SK-N-SH treated with all-trans-retinoic acid at 6 μM for 48 hours (cell line): ENCODE measurements at regions not wholly inside any gene's neighbourhood (a gene's known extent, or its start where the extent isn't known, plus 50 kb on each side); places are given as distances from the start of the nearest gene placed in this dataset.

Source experiments
- ATAC-seq: fragments of 200-7000 bp; cut with Tn5 transposase; 3 replicates; pipeline ENCODE4 v1.9.1; 2020; ENCODE audit warnings: mild to moderate bottlenecking, moderate library complexity
- BACH2 ChIP-seq: fragments of 250-450 bp; sonication (Bioruptor Pico); IDR thresholded peaks from 2 replicates; pipeline ENCODE4 v1.9.0; 2021; ENCODE audit warnings: mild to moderate bottlenecking, borderline replicate concordance
- CSDC2 ChIP-seq: fragments of 250-450 bp; sonication (Bioruptor Pico); IDR thresholded peaks from 2 replicates; pipeline ENCODE4 v1.5.0; 2020; ENCODE audit warnings: mild to moderate bottlenecking, moderate library complexity
- ESRRG ChIP-seq: fragments of 250-450 bp; sonication (Bioruptor Pico); IDR thresholded peaks from 2 replicates; pipeline ENCODE4 v1.6.1; 2021; ENCODE audit warnings: mild to moderate bottlenecking
- ISL1 ChIP-seq: fragments of 250-450 bp; sonication (Bioruptor Pico); IDR thresholded peaks from 2 replicates; pipeline ENCODE4 v2.1.2; 2022; ENCODE audit warnings: mild to moderate bottlenecking, moderate library complexity
- PPARA ChIP-seq: fragments of 250-450 bp; sonication (Bioruptor Pico); IDR thresholded peaks from 2 replicates; pipeline ENCODE4 v1.5.0; 2020; ENCODE audit warnings: mild to moderate bottlenecking, borderline replicate concordance
- RARB ChIP-seq: fragments of 250-450 bp; sonication (Bioruptor Pico); IDR thresholded peaks from 2 replicates; pipeline ENCODE4 v1.8.0; 2021; ENCODE audit warnings: mild to moderate bottlenecking, moderate library complexity
- SNAI2 ChIP-seq: fragments of 250-450 bp; sonication (Bioruptor Pico); IDR thresholded peaks from 2 replicates; pipeline ENCODE4 v1.5.0; 2020; ENCODE audit warnings: mild to moderate bottlenecking, moderate library complexity
- TCF4 ChIP-seq: fragments of 250-450 bp; sonication (Bioruptor Pico); IDR thresholded peaks from 2 replicates; pipeline ENCODE4 v1.8.0; 2021; ENCODE audit warnings: mild to moderate bottlenecking, moderate library complexity, borderline replicate concordance
- TOX ChIP-seq: fragments of 250-450 bp; sonication (Bioruptor Pico); IDR thresholded peaks from 2 replicates; pipeline ENCODE4 v1.8.0; 2021; ENCODE audit warnings: mild to moderate bottlenecking, moderate library complexity, borderline replicate concordance
- ZC3H10 ChIP-seq: fragments of 250-450 bp; sonication (Bioruptor Pico); IDR thresholded peaks from 2 replicates; pipeline ENCODE4 v1.5.1; 2021; ENCODE audit warnings: mild to moderate bottlenecking, moderate library complexity
- ZFP3 ChIP-seq: fragments of 250-450 bp; sonication (Bioruptor Pico); IDR thresholded peaks from 2 replicates; pipeline ENCODE4 v1.5.0; 2020; ENCODE audit warnings: mild to moderate bottlenecking, moderate library complexity
- ZFP30 ChIP-seq: fragments of 450-650 bp; formaldehyde crosslinking; IDR thresholded peaks from 2 replicates; pipeline ENCODE4 v1.5.0; 2022; ENCODE audit warnings: mild to moderate bottlenecking, moderate library complexity
- ZNF565 ChIP-seq: fragments of 450-650 bp; formaldehyde crosslinking; conservative IDR thresholded peaks from 2 replicates; pipeline ENCODE4 v1.5.0; 2020; ENCODE audit warnings: low read depth, mild to moderate bottlenecking, moderate library complexity
- ZNF70 ChIP-seq: fragments of 450-650 bp; formaldehyde crosslinking; IDR thresholded peaks from 2 replicates; pipeline ENCODE4 v1.5.0; 2020; ENCODE audit warnings: mild to moderate bottlenecking, moderate library complexity
- ZNF8 ChIP-seq: fragments of 450-650 bp; formaldehyde crosslinking; IDR thresholded peaks from 2 replicates; pipeline ENCODE4 v1.5.0; 2020; ENCODE audit warnings: mild to moderate bottlenecking, moderate library complexity
- TF ChIP-seq, protein P1 (sequence below): fragments of 250-450 bp; sonication (Bioruptor Pico); IDR thresholded peaks from 2 replicates; pipeline ENCODE4 v1.5.1; 2020; ENCODE audit warnings: low read depth, mild to moderate bottlenecking, moderate library complexity
- TF ChIP-seq, protein P2 (sequence below): fragments of 250-450 bp; sonication (Bioruptor Pico); IDR thresholded peaks from 2 replicates; pipeline ENCODE4 v1.5.1; 2021; ENCODE audit warnings: mild to moderate bottlenecking, moderate library complexity
- TF ChIP-seq, protein P3 (sequence below): fragments of 250-450 bp; sonication (Bioruptor Pico); IDR thresholded peaks from 2 replicates; pipeline ENCODE4 v1.8.0; 2021; ENCODE audit warnings: low read depth, mild to moderate bottlenecking, moderate library complexity, borderline replicate concordance
- TF ChIP-seq, protein P4 (sequence below): fragments of 250-450 bp; sonication (Bioruptor Pico); IDR thresholded peaks from 2 replicates; pipeline ENCODE4 v1.5.0; 2020; ENCODE audit warnings: mild to moderate bottlenecking, moderate library complexity
- TF ChIP-seq, protein P5 (sequence below): fragments of 250-450 bp; sonication (Bioruptor Pico); IDR thresholded peaks from 2 replicates; pipeline ENCODE4 v1.8.0; 2020; ENCODE audit warnings: mild to moderate bottlenecking, moderate library complexity, borderline replicate concordance

DNA sequence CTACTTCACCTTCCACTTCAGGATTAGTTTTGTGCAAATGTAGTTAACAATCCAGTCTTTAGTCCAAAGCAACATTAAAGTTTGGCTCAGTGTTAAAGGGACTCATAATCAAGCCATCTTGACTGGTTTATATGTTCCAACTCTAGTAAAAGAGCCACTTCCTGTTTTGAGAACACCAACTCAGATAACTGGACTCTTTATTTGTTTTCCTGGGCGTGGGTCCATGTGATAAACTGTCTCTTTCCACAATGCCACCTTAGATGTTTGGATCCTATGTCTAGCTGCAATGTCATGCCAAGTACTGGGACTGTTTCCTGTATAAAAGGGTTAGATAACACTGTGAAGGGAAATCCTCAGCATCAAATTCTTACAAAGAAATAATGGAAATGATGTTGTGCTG lies 545.0 kb downstream of the PYDC2 start:
- TF ChIP-seq ZFP3 (CRISPR knock-in tag) (no peak), ZNF70 (no peak), ESRRG (CRISPR knock-in tag) (no peak), CSDC2 (CRISPR knock-in tag) (no peak), ZNF565 (no peak), SNAI2 (CRISPR knock-in tag) (no peak), ISL1 (CRISPR knock-in tag) (no peak)
- TF ChIP-seq, protein P1, sequence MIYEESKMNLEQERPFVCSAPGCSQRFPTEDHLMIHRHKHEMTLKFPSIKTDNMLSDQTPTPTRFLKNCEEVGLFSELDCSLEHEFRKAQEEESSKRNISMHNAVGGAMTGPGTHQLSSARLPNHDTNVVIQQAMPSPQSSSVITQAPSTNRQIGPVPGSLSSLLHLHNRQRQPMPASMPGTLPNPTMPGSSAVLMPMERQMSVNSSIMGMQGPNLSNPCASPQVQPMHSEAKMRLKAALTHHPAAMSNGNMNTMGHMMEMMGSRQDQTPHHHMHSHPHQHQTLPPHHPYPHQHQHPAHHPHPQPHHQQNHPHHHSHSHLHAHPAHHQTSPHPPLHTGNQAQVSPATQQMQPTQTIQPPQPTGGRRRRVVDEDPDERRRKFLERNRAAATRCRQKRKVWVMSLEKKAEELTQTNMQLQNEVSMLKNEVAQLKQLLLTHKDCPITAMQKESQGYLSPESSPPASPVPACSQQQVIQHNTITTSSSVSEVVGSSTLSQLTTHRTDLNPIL, result no peak
- no peak for ATAC-seq

DNA sequence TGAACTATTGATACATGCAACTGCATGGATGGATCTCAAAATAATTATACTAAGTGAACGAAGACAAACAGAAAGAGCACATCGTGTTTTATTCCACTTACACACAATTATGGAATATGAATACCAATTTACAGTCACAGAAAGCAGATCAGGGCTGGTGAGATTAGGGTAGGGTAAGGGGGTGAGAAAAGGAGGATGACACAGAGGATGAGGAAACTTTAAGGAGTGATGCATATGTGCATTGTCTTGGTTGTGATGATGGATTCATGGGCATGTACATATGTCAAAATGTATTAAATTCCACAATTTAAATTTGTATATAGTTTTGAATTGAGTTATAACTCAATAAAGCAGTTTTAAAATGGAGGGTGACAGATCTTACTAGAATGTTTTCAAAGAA lies 548.9 kb downstream of the PYDC2 start:
- no peak for ATAC-seq
- TF ChIP-seq TOX (CRISPR knock-in tag) (no peak), BACH2 (CRISPR knock-in tag) (no peak), ISL1 (CRISPR knock-in tag) (no peak), ZNF70 (no peak), TCF4 (CRISPR knock-in tag) (no peak), ZNF565 (no peak), SNAI2 (CRISPR knock-in tag) (no peak), ZFP30 (CRISPR knock-in tag) (no peak), PPARA (CRISPR knock-in tag) (no peak), ZNF8 (CRISPR knock-in tag) (no peak), ZC3H10 (CRISPR knock-in tag) (no peak)
- TF ChIP-seq, protein P2, sequence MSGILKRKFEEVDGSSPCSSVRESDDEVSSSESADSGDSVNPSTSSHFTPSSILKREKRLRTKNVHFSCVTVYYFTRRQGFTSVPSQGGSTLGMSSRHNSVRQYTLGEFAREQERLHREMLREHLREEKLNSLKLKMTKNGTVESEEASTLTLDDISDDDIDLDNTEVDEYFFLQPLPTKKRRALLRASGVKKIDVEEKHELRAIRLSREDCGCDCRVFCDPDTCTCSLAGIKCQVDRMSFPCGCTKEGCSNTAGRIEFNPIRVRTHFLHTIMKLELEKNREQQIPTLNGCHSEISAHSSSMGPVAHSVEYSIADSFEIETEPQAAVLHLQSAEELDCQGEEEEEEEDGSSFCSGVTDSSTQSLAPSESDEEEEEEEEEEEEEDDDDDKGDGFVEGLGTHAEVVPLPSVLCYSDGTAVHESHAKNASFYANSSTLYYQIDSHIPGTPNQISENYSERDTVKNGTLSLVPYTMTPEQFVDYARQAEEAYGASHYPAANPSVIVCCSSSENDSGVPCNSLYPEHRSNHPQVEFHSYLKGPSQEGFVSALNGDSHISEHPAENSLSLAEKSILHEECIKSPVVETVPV, result no peak
- TF ChIP-seq, protein P3, sequence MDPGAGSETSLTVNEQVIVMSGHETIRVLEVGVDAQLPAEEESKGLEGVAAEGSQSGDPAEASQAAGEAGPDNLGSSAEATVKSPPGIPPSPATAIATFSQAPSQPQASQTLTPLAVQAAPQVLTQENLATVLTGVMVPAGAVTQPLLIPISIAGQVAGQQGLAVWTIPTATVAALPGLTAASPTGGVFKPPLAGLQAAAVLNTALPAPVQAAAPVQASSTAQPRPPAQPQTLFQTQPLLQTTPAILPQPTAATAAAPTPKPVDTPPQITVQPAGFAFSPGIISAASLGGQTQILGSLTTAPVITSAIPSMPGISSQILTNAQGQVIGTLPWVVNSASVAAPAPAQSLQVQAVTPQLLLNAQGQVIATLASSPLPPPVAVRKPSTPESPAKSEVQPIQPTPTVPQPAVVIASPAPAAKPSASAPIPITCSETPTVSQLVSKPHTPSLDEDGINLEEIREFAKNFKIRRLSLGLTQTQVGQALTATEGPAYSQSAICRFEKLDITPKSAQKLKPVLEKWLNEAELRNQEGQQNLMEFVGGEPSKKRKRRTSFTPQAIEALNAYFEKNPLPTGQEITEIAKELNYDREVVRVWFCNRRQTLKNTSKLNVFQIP, result no peak

DNA sequence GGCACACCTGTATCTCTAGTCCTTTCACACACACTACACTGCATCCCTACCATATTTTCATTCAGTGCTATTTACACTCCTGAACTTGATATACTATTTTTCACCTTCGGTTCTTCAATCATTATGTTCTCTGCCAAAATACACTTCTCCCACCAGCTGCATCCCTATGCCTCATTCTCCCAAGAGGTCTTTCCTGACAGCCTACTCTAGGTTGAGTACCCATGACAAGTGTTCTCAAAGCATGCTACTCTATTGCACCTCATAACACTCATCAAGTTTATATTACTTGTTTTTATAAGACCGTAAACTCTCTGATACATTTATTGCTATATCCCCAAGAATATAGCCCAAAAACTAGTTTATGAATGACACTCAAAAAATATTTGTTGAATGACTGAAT lies 549.5 kb downstream of the PYDC2 start:
- ATAC-seq, result no peak
- TF ChIP-seq, protein P4, sequence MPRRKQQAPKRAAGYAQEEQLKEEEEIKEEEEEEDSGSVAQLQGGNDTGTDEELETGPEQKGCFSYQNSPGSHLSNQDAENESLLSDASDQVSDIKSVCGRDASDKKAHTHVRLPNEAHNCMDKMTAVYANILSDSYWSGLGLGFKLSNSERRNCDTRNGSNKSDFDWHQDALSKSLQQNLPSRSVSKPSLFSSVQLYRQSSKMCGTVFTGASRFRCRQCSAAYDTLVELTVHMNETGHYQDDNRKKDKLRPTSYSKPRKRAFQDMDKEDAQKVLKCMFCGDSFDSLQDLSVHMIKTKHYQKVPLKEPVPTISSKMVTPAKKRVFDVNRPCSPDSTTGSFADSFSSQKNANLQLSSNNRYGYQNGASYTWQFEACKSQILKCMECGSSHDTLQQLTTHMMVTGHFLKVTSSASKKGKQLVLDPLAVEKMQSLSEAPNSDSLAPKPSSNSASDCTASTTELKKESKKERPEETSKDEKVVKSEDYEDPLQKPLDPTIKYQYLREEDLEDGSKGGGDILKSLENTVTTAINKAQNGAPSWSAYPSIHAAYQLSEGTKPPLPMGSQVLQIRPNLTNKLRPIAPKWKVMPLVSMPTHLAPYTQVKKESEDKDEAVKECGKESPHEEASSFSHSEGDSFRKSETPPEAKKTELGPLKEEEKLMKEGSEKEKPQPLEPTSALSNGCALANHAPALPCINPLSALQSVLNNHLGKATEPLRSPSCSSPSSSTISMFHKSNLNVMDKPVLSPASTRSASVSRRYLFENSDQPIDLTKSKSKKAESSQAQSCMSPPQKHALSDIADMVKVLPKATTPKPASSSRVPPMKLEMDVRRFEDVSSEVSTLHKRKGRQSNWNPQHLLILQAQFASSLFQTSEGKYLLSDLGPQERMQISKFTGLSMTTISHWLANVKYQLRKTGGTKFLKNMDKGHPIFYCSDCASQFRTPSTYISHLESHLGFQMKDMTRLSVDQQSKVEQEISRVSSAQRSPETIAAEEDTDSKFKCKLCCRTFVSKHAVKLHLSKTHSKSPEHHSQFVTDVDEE (CRISPR knock-in tag), result no peak
- TF ChIP-seq ISL1 (CRISPR knock-in tag) (no peak), ZNF565 (no peak), CSDC2 (CRISPR knock-in tag) (no peak)

DNA sequence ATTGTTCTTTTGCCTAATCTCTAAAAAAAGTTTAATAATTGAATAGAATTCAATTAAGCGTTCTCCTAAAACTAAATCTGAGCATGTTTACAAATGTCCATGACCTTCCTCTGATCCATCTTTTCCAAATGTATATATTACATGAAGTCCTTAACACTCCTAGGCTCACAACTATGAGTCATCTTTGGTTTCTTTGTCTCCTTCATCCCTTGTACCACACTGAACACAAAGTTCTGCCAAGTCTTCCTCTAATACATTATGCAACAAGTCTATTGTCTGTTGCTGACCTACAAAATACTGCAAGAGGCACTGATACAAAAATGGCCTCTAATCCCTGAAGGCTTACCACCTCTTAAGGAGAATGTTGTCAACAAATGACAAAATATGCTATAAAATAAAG lies 550.2 kb downstream of the PYDC2 start:
- ATAC-seq, result no peak
- TF ChIP-seq, protein P1, result no peak
- TF ChIP-seq ZNF8 (CRISPR knock-in tag), result no peak
- no peak for TF ChIP-seq ZFP30 (CRISPR knock-in tag)
- no peak for TF ChIP-seq ZFP3 (CRISPR knock-in tag)
- TF ChIP-seq, protein P2, result no peak
- TF ChIP-seq ZNF70, result no peak
- TF ChIP-seq, protein P4 (CRISPR knock-in tag), result no peak
- TF ChIP-seq, protein P5, sequence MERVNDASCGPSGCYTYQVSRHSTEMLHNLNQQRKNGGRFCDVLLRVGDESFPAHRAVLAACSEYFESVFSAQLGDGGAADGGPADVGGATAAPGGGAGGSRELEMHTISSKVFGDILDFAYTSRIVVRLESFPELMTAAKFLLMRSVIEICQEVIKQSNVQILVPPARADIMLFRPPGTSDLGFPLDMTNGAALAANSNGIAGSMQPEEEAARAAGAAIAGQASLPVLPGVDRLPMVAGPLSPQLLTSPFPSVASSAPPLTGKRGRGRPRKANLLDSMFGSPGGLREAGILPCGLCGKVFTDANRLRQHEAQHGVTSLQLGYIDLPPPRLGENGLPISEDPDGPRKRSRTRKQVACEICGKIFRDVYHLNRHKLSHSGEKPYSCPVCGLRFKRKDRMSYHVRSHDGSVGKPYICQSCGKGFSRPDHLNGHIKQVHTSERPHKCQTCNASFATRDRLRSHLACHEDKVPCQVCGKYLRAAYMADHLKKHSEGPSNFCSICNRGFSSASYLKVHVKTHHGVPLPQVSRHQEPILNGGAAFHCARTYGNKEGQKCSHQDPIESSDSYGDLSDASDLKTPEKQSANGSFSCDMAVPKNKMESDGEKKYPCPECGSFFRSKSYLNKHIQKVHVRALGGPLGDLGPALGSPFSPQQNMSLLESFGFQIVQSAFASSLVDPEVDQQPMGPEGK (CRISPR knock-in tag), result no peak
- no peak for TF ChIP-seq RARB (CRISPR knock-in tag)
